ENCODE measurements at regions not wholly inside any gene's neighbourhood (a gene's known extent, or its start where the extent isn't known, plus 50 kb on each side); places are given as distances from the start of the nearest gene placed in this dataset.

- Histone ChIP-seq H3K27ac (no peak overlapping the region), H3K27me3 (no peaks in the 10 kb centered on the region), H3K9me3 (peaks cover 0 to 5% (median 0%) of the 10 kb centered on the region in 4 donors), H3K4me3 (no peak overlapping the region), H3K4me1 (no peaks in the 10 kb centered on the region), H3K36me3 (no peaks in the 10 kb centered on the region)
- WGBS, 2 donors: 78 to 84% methylated on average over 3 of the region's 3 CpGs
- DNase-seq: no peak
- ATAC-seq (ENCODE audit: low FRiP score in 2 of 2): no peak
- TF ChIP-seq POLR2AphosphoS5 (IDR thresholded peaks at IDR 0.05) (no peak), POLR2A (IDR thresholded peaks at IDR 0.05) (no peak), EP300 (IDR thresholded peaks at IDR 0.05) (no peak), CTCF (IDR thresholded peaks at IDR 0.05) (no peak)
Observed at GRCh38 chr7:49187543-49188268, 263.4 kb downstream of the CDC14C start.

GRCh38 chr7:49228426-49229098 is 304.2 kb downstream of the CDC14C start:
- no peak for ATAC-seq (ENCODE audit: low FRiP score in 2 of 2)
- no peak for DNase-seq
- 46 to 51% methylated on average over 2 of the region's 2 CpGs for WGBS, 2 donors
- Histone ChIP-seq H3K9me3 (no peaks in the 10 kb centered on the region), H3K4me1 (no peaks in the 10 kb centered on the region), H3K4me3 (no peak overlapping the region), H3K36me3 (no peaks in the 10 kb centered on the region), H3K27me3 (no peaks in the 10 kb centered on the region), H3K27ac (no peak overlapping the region)
- TF ChIP-seq EP300 (IDR thresholded peaks at IDR 0.05): no peak
- no peak for TF ChIP-seq CTCF (IDR thresholded peaks at IDR 0.05)
- no peak for TF ChIP-seq POLR2AphosphoS5 (IDR thresholded peaks at IDR 0.05)
- TF ChIP-seq POLR2A (IDR thresholded peaks at IDR 0.05): no peak

GRCh38 chr7:49229246-49229645 is 304.9 kb downstream of the CDC14C start:
- H3K4me1 ChIP-seq: no peaks in the 10 kb centered on the region
- 63 to 66% methylated on average over 6 of the region's 6 CpGs for WGBS, 2 donors
- H3K9me3 ChIP-seq: no peaks in the 10 kb centered on the region
- H3K36me3 ChIP-seq: no peaks in the 10 kb centered on the region
- H3K4me3 ChIP-seq: no peak overlapping the region
- TF ChIP-seq POLR2A (IDR thresholded peaks at IDR 0.05): no peak
- no peak for TF ChIP-seq EP300 (IDR thresholded peaks at IDR 0.05)
- no peak for TF ChIP-seq POLR2AphosphoS5 (IDR thresholded peaks at IDR 0.05)
- no peak for TF ChIP-seq CTCF (IDR thresholded peaks at IDR 0.05)
- DNase-seq (no peak), ATAC-seq (ENCODE audit: low FRiP score in 2 of 2) (no peak)
- H3K27me3 ChIP-seq: no peaks in the 10 kb centered on the region
- no peak overlapping the region for H3K27ac ChIP-seq

- no peak for TF ChIP-seq POLR2AphosphoS5 (IDR thresholded peaks at IDR 0.05)
- no peak for TF ChIP-seq CTCF (IDR thresholded peaks at IDR 0.05)
- WGBS, 2 donors: 20 to 30% methylated on average over 2 of the region's 2 CpGs
- Histone ChIP-seq H3K27me3 (no peaks in the 10 kb centered on the region), H3K36me3 (no peaks in the 10 kb centered on the region), H3K9me3 (peaks cover 0 to 7% (median under 1%) of the 10 kb centered on the region in 4 donors), H3K27ac (no peak overlapping the region), H3K4me1 (no peaks in the 10 kb centered on the region), H3K4me3 (no peak overlapping the region)
- no peak for ATAC-seq (ENCODE audit: low FRiP score in 2 of 2)
- DNase-seq: no peak
Observed at GRCh38 chr7:49243521-49243920, 319.2 kb downstream of the CDC14C start.

- TF ChIP-seq POLR2AphosphoS5 (IDR thresholded peaks at IDR 0.05) (no peak), POLR2A (IDR thresholded peaks at IDR 0.05) (no peak), CTCF (IDR thresholded peaks at IDR 0.05) (no peak), EP300 (IDR thresholded peaks at IDR 0.05) (no peak)
- no peaks in the 10 kb centered on the region for H3K27me3 ChIP-seq
- H3K36me3 ChIP-seq: no peaks in the 10 kb centered on the region
- no peak overlapping the region for H3K4me3 ChIP-seq
- H3K4me1 ChIP-seq: no peaks in the 10 kb centered on the region
- no peak for DNase-seq
- ATAC-seq (ENCODE audit: low FRiP score in 2 of 2): no peak
- 17 to 33% methylated on average over 1 of the region's 1 CpG for WGBS, 2 donors
- no peaks in the 10 kb centered on the region for H3K9me3 ChIP-seq
- H3K27ac ChIP-seq: no peak overlapping the region
Observed at GRCh38 chr7:49244543-49244942, 320.2 kb downstream of the CDC14C start.

Measured in upper lobe of left lung (tissue), 6 donors.